GM12892 (cell line): ENCODE measurements at regions not wholly inside any gene's neighbourhood (a gene's known extent, or its start where the extent isn't known, plus 50 kb on each side); places are given as distances from the start of the nearest gene placed in this dataset.

Experiments
- POLR2A ChIP-seq: IDR thresholded peaks from 2 replicates; pipeline ENCODE4 v1.6.1; 2011; ENCODE audit warnings: low read depth, low read length, control low read depth
- POLR2AphosphoS5 ChIP-seq: IDR thresholded peaks from 2 replicates; pipeline ENCODE4 v1.6.1; 2011; ENCODE audit warnings: low read depth, low read length, control low read depth
- TAF1 ChIP-seq: IDR thresholded peaks from 2 replicates; pipeline ENCODE4 v1.6.1; 2011; ENCODE audit warnings: low read depth, mild to moderate bottlenecking, control low read depth, low read length, borderline replicate concordance

DNA sequence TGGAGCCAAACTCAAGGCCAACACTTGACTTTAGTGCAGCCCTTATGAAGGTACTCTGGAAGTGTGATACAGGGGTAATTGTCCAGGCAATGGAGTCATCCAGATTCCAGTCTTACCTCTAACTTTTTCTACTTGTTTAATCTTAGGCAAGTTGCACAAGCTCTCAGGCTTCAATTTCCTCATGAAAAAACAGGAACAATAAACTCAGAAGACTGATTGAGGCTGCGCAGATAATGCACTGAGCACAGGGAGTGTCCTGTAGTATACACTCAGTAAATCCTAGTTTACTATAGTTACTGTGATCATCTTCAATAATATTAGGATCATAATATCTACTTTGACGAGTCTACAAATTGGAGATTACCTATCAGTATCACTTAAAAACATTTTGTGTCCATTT lies 127.5 kb upstream of the SMLR1 start:
- no peak for TF ChIP-seq POLR2A
- TF ChIP-seq TAF1: no peak
- TF ChIP-seq POLR2AphosphoS5: no peak
